Vagina (tissue), 2 donors: ENCODE measurements at regions not wholly inside any gene's neighbourhood (a gene's known extent, or its start where the extent isn't known, plus 50 kb on each side); places are given as distances from the start of the nearest gene placed in this dataset.

ENCODE experiments used
- CTCF ChIP-seq, 3 experiments: fragments of 450-650 bp in 2 of 3; fragments of 200-600 bp in 1 of 3; sonication (generic) in 1 of 3; IDR thresholded peaks; one replicate each; pipeline ENCODE4 v1.5.1; 2017 to 2019; ENCODE audit warnings: antibody characterized with exemption in 3 of 3, mild to moderate bottlenecking in 2 of 3, moderate library complexity in 2 of 3
- POLR2AphosphoS5 ChIP-seq, 2 donors: sonication (generic); formaldehyde crosslinking; IDR thresholded peaks; one replicate each; pipeline ENCODE4 v1.9.0; 2017; ENCODE audit warnings: antibody characterized with exemption in 2 of 2, mild to moderate bottlenecking in 2 of 2, low read depth in 1 of 2; ENCODE audit not compliant: insufficient read depth in 1 of 2

GRCh38 chr10:43952760-43953159 lies 304.1 kb upstream of the ZNF32 start:
- no peak for TF ChIP-seq POLR2AphosphoS5 (IDR thresholded peaks at IDR 0.05; ENCODE audit: insufficient read depth in 1 of 2, low read depth in 1 of 2)
- TF ChIP-seq CTCF (IDR thresholded peaks at IDR 0.05) = no peak
